MCF 10A (cell line): ENCODE measurements at regions not wholly inside any gene's neighbourhood (a gene's known extent, or its start where the extent isn't known, plus 50 kb on each side); places are given as distances from the start of the nearest gene placed in this dataset.

ENCODE experiments used
- BruUV-seq: library from RNA; stranded (reverse); fragments of 400-500 nt; replicated peaks from 2 replicates; lab custom pipeline; 2021; lab: Mats Ljungman, UMichigan
- CTCF ChIA-PET: fragments of 300-600 bp; sonication (Branson Sonifier 250); formaldehyde crosslinking; extraction: SDS; loops from one replicate; lab custom pipeline; 2021; ENCODE audit warnings: antibody characterized with exemption, inconsistent platforms; lab: Yijun Ruan, JAX
- POLR2A ChIA-PET: fragments of 300-600, 350-650 bp; sonication (Branson Sonifier 250); formaldehyde crosslinking; extraction: SDS; loops from one replicate; lab custom pipeline; 2020; ENCODE audit warnings: antibody characterized with exemption, inconsistent platforms; lab: Yijun Ruan, JAX
- DNase-seq: peaks from one replicate; pipeline ENCODE4 v3.0.0-alpha.2; 2018; ENCODE audit not compliant: unreplicated experiment
- H3K27ac Mint-ChIP-seq: one replicate; pipeline ENCODE4 v1.8.0; 2022; ENCODE audit warnings: mild to moderate bottlenecking, low read depth, mixed read lengths; ENCODE audit not compliant: unreplicated experiment
- H3K27me3 Mint-ChIP-seq: one replicate; pipeline ENCODE4 v1.8.0; 2022; ENCODE audit warnings: mixed read lengths; ENCODE audit not compliant: insufficient read depth, unreplicated experiment
- H3K36me3 Mint-ChIP-seq: one replicate; pipeline ENCODE4 v1.8.0; 2022; ENCODE audit warnings: mild to moderate bottlenecking, moderate library complexity, mixed read lengths; ENCODE audit not compliant: insufficient read depth, unreplicated experiment
- H3K4me1 Mint-ChIP-seq: one replicate; pipeline ENCODE4 v1.8.0; 2022; ENCODE audit warnings: mixed read lengths; ENCODE audit not compliant: insufficient read depth, unreplicated experiment
- H3K4me3 Mint-ChIP-seq: one replicate; pipeline ENCODE4 v1.8.0; 2022; ENCODE audit warnings: mild to moderate bottlenecking, moderate library complexity, mixed read lengths; ENCODE audit not compliant: unreplicated experiment
- H3K9me3 Mint-ChIP-seq: one replicate; pipeline ENCODE4 v1.8.0; 2022; ENCODE audit warnings: mixed read lengths; ENCODE audit not compliant: unreplicated experiment
- CTCF ChIP-seq: fragments of 200-600 bp; IDR thresholded peaks from one replicate; pipeline ENCODE4 v1.8.0; 2022; ENCODE audit warnings: antibody characterized with exemption, mild to moderate bottlenecking; ENCODE audit not compliant: unreplicated experiment
- intact Hi-C: fragments of 100-400 bp; cut with micrococcal nuclease; formaldehyde crosslinking; loops from 2 replicates; pipeline ENCODE4 v1.14.1; 2022

- no peak for DNase-seq
- Mint-ChIP-seq H3K27me3 (peaks cover 36% of the 10 kb centered on the region), H3K36me3 (no peaks in the 10 kb centered on the region), H3K27ac (no peak overlapping the region), H3K4me3 (no peak overlapping the region), H3K9me3 (peaks cover 6% of the 10 kb centered on the region), H3K4me1 (no peaks in the 10 kb centered on the region)
- POLR2A ChIA-PET, result no interaction called here
- no TSS peak for BruUV-seq
- CTCF ChIA-PET, result no interaction called here
- no peak for TF ChIP-seq CTCF
- intact Hi-C loops, result no loop called here
These were observed 304.1 kb upstream of the ZNF32 start for GRCh38 chr10:43952760-43953159.

- H3K27ac Mint-ChIP-seq, result no peak overlapping the region
- BruUV-seq, result no TSS peak
- POLR2A ChIA-PET, result no interaction called here
- DNase-seq, result no peak
- H3K27me3 Mint-ChIP-seq, result peaks cover 24% of the 10 kb centered on the region
- no peak overlapping the region for H3K4me3 Mint-ChIP-seq
- H3K36me3 Mint-ChIP-seq, result no peaks in the 10 kb centered on the region
- CTCF ChIA-PET, result no interaction called here
- no peaks in the 10 kb centered on the region for H3K4me1 Mint-ChIP-seq
- no peak for TF ChIP-seq CTCF
- H3K9me3 Mint-ChIP-seq, result peaks cover 6% of the 10 kb centered on the region
- intact Hi-C loops, result no loop called here
These were observed 300.7 kb upstream of the ZNF32 start for GRCh38 chr10:43949351-43949750.

GRCh38 chr10:43946445-43946844, 297.8 kb upstream of the ZNF32 start:
- intact Hi-C loops, result no loop called here
- no peak for TF ChIP-seq CTCF
- H3K4me1 Mint-ChIP-seq, result peaks cover 5% of the 10 kb centered on the region
- no peak for DNase-seq
- CTCF ChIA-PET, result no interaction called here
- peaks cover 25% of the 10 kb centered on the region for H3K27me3 Mint-ChIP-seq
- no peaks in the 10 kb centered on the region for H3K36me3 Mint-ChIP-seq
- POLR2A ChIA-PET, result no interaction called here
- no peak overlapping the region for H3K27ac Mint-ChIP-seq
- no peak overlapping the region for H3K4me3 Mint-ChIP-seq
- no TSS peak for BruUV-seq
- no peaks in the 10 kb centered on the region for H3K9me3 Mint-ChIP-seq

- H3K27me3 Mint-ChIP-seq, result peaks cover 23% of the 10 kb centered on the region
- peaks cover 6% of the 10 kb centered on the region for H3K4me1 Mint-ChIP-seq
- no peak for DNase-seq
- no peaks in the 10 kb centered on the region for H3K9me3 Mint-ChIP-seq
- no TSS peak for BruUV-seq
- TF ChIP-seq CTCF, result no peak
- intact Hi-C loops, result no loop called here
- ChIA-PET POLR2A (no interaction called here), CTCF (no interaction called here)
- no peak overlapping the region for H3K4me3 Mint-ChIP-seq
- no peak overlapping the region for H3K27ac Mint-ChIP-seq
- H3K36me3 Mint-ChIP-seq, result no peaks in the 10 kb centered on the region
These were observed 297.2 kb upstream of the ZNF32 start for GRCh38 chr10:43945908-43946307.
